HCT116 (cell line): ENCODE measurements at regions not wholly inside any gene's neighbourhood (a gene's known extent, or its start where the extent isn't known, plus 50 kb on each side); places are given as distances from the start of the nearest gene placed in this dataset.

Source experiments
- ATAC-seq: fragments of 200-7000 bp; cut with Tn5 transposase; 2 replicates; pipeline ENCODE4 v1.9.1; 2020; ENCODE audit warnings: mild to moderate bottlenecking, moderate library complexity
- BruUV-seq: library from RNA; stranded (reverse); fragments of 400-500 nt; replicated peaks from 2 replicates; lab custom pipeline; 2021; lab: Mats Ljungman, UMichigan
- CTCF ChIA-PET: fragments of 300-600 bp; sonication (Branson Sonifier 250); formaldehyde crosslinking; loops from one replicate; lab custom pipeline; 2021; ENCODE audit warnings: antibody characterized with exemption; lab: Charles Lee
- POLR2A ChIA-PET: fragments of 300-600, 350-600 bp; sonication (Branson Sonifier 250); formaldehyde crosslinking; loops from one replicate; lab custom pipeline; 2021; ENCODE audit warnings: antibody characterized with exemption; lab: Charles Lee
- RAD21 ChIA-PET, 2 experiments: fragments of 300-600 bp; sonication (Branson Sonifier 250); formaldehyde crosslinking; loops; one replicate each; lab custom pipeline; 2023; ENCODE audit warnings: low total read pairs in 2 of 2; ENCODE audit not compliant: uncharacterized antibody in 2 of 2, unreplicated experiment in 2 of 2, low non-redundant PET in 1 of 2; lab: Charles Lee
- DNase-seq: peaks from one replicate; pipeline ENCODE4 v3.0.0-alpha.2; 2010; ENCODE audit warnings: low read depth, low spot score
- H2AFZ ChIP-seq: fragments of 200-600 bp; shearing (Covaris generic), sonication (generic); 2 replicates; pipeline ENCODE4 v1.6.1; 2017; ENCODE audit warnings: low read depth, mixed run types, mixed read lengths, antibody characterized with exemption, low read length; ENCODE audit not compliant: poor library complexity, severe bottlenecking
- H3K27ac ChIP-seq: 2 replicates; pipeline ENCODE4 v1.5.1; 2012; ENCODE audit warnings: low read depth, low read length
- H3K27me3 ChIP-seq: fragments of 200-600 bp; sonication (generic); 2 replicates; pipeline ENCODE4 v1.6.1; 2016; ENCODE audit warnings: mixed run types, low read length, mixed read lengths; ENCODE audit not compliant: insufficient read depth
- H3K36me3 ChIP-seq, 2 experiments: fragments of 200-500 bp in 1 of 2; fragments of 200-600 bp in 1 of 2; sonication (Bioruptor generic) in 1 of 2; sonication (generic) in 1 of 2; 2 replicates each; pipeline versions ENCODE4 v1.5.1 to v1.6.1; 2014 to 2016; ENCODE audit warnings: low read length in 2 of 2, inconsistent platforms in 1 of 2, mixed read lengths in 1 of 2, mixed run types in 1 of 2; ENCODE audit not compliant: insufficient read depth in 2 of 2, control insufficient read depth in 1 of 2
- H3K4me1 ChIP-seq, 2 experiments: fragments of 200-600 bp in 1 of 2; sonication (generic) in 1 of 2; 2 replicates each; pipeline versions ENCODE4 v1.5.1 to v1.6.1; 2012 to 2017; ENCODE audit warnings: low read length in 2 of 2, inconsistent platforms in 1 of 2, mild to moderate bottlenecking in 1 of 2, mixed read lengths in 1 of 2, mixed run types in 1 of 2, moderate library complexity in 1 of 2; ENCODE audit not compliant: insufficient read depth in 2 of 2, control insufficient read depth in 1 of 2
- H3K4me2 ChIP-seq: fragments of 200-600 bp; sonication (generic); 2 replicates; pipeline ENCODE4 v1.6.1; 2017; ENCODE audit warnings: mixed run types, low read length, mixed read lengths
- H3K4me3 ChIP-seq, 2 experiments: fragments of 200-600 bp in 1 of 2; sonication (generic) in 1 of 2; replicated peaks in 1 of 2; 2 replicates each; pipeline ENCODE4 v1.5.1; 2011 to 2016; ENCODE audit warnings: low read length in 2 of 2, control low read depth in 1 of 2, low read depth in 1 of 2, mild to moderate bottlenecking in 1 of 2, mixed read lengths in 1 of 2, mixed run types in 1 of 2
- H3K79me2 ChIP-seq: fragments of 200-600 bp; sonication (generic); 2 replicates; pipeline ENCODE4 v1.6.1; 2017; ENCODE audit warnings: mild to moderate bottlenecking, mixed run types, low read length, moderate library complexity, mixed read lengths; ENCODE audit not compliant: insufficient read depth
- H3K9ac ChIP-seq: fragments of 200-600 bp; sonication (generic); 2 replicates; pipeline ENCODE4 v1.6.1; 2016; ENCODE audit warnings: low read length, mixed read lengths
- H3K9me2 ChIP-seq: fragments of 200-600 bp; sonication (generic), shearing (Covaris generic); 2 replicates; pipeline ENCODE4 v1.6.1; 2017; ENCODE audit warnings: mixed run types, mild to moderate bottlenecking, moderate library complexity; ENCODE audit not compliant: insufficient read depth
- H3K9me3 ChIP-seq, 2 experiments: fragments of 200-500 bp in 1 of 2; fragments of 200-600 bp in 1 of 2; sonication (Bioruptor generic) in 1 of 2; sonication (generic) in 1 of 2; 2 replicates each; pipeline ENCODE4 v1.6.1; 2014 to 2017; ENCODE audit warnings: low read length in 2 of 2, mixed read lengths in 2 of 2, inconsistent platforms in 1 of 2, low read depth in 1 of 2, mild to moderate bottlenecking in 1 of 2, mixed run types in 1 of 2, moderate library complexity in 1 of 2; ENCODE audit not compliant: control insufficient read depth in 1 of 2, insufficient read depth in 1 of 2
- H4K20me1 ChIP-seq: fragments of 200-600 bp; sonication (generic), shearing (Covaris generic); 2 replicates; pipeline ENCODE4 v1.6.1; 2017; ENCODE audit warnings: mixed run types, mild to moderate bottlenecking, moderate library complexity; ENCODE audit not compliant: insufficient read depth
- ATF3 ChIP-seq: IDR thresholded peaks from 2 replicates; pipeline ENCODE4 v1.6.1; 2012
- CTCF ChIP-seq, 3 experiments: fragments of 200-600 bp in 1 of 3; sonication (generic) in 1 of 3; IDR thresholded peaks in 2 of 3; conservative IDR thresholded peaks in 1 of 3; 2 replicates each; pipeline ENCODE4 v1.5.1; 2012 to 2017; ENCODE audit warnings: low read depth in 2 of 3, low read length in 2 of 3, antibody characterized with exemption in 1 of 3, borderline replicate concordance in 1 of 3, control low read depth in 1 of 3, mild to moderate bottlenecking in 1 of 3, mixed read lengths in 1 of 3, mixed run types in 1 of 3, moderate library complexity in 1 of 3; ENCODE audit not compliant: insufficient read depth in 1 of 3
- EGR1 ChIP-seq: IDR thresholded peaks from 2 replicates; pipeline ENCODE4 v1.6.1; 2012; ENCODE audit warnings: low read depth
- ELF1 ChIP-seq: IDR thresholded peaks from 2 replicates; pipeline ENCODE4 v1.6.1; 2012; ENCODE audit warnings: low read depth, borderline replicate concordance
- EZH2 ChIP-seq: fragments of 200-600 bp; sonication (generic); IDR thresholded peaks from 2 replicates; pipeline ENCODE4 v1.6.1; 2017; ENCODE audit warnings: antibody characterized with exemption, mixed run types
- EZH2phosphoT487 ChIP-seq: fragments of 200-600 bp; IDR thresholded peaks from 2 replicates; pipeline ENCODE4 v1.6.1; 2018; ENCODE audit warnings: antibody characterized with exemption, borderline replicate concordance
- JUND ChIP-seq: IDR thresholded peaks from 2 replicates; pipeline ENCODE4 v1.6.1; 2012
- MAX ChIP-seq: IDR thresholded peaks from 2 replicates; pipeline ENCODE4 v1.6.1; 2012
- POLR2AphosphoS5 ChIP-seq: IDR thresholded peaks from 2 replicates; pipeline ENCODE4 v1.6.1; 2011; ENCODE audit warnings: mild to moderate bottlenecking, low read depth, low read length, moderate library complexity
- RAD21 ChIP-seq: IDR thresholded peaks from 2 replicates; pipeline ENCODE4 v1.6.1; 2012; ENCODE audit warnings: low read depth, mild to moderate bottlenecking
- REST ChIP-seq: IDR thresholded peaks from 2 replicates; pipeline ENCODE4 v1.6.1; 2012; ENCODE audit warnings: low read depth
- SIN3A ChIP-seq: IDR thresholded peaks from 2 replicates; pipeline ENCODE4 v1.6.1; 2012; ENCODE audit warnings: low read depth
- SP1 ChIP-seq: IDR thresholded peaks from 2 replicates; pipeline ENCODE4 v1.6.1; 2012; ENCODE audit warnings: low read depth
- SRF ChIP-seq: IDR thresholded peaks from 2 replicates; pipeline ENCODE4 v1.6.1; 2012; ENCODE audit warnings: low read depth
- TCF7L2 ChIP-seq: IDR thresholded peaks from 2 replicates; pipeline ENCODE4 v1.7.0; 2011; ENCODE audit warnings: borderline replicate concordance, inconsistent platforms; ENCODE audit not compliant: insufficient read depth, insufficient read length; ENCODE audit errors: extremely low read depth
- ZBTB33 ChIP-seq: IDR thresholded peaks from 2 replicates; pipeline ENCODE4 v1.6.1; 2011; ENCODE audit warnings: mild to moderate bottlenecking, low read length, moderate library complexity; ENCODE audit not compliant: insufficient replicate concordance; ENCODE audit errors: extremely low read depth
- ZFX ChIP-seq: fragments of 450-650 bp; IDR thresholded peaks from 2 replicates; pipeline ENCODE4 v1.6.1; 2017
- ZNF274 ChIP-seq: fragments of 200-500 bp; sonication (Bioruptor generic); IDR thresholded peaks from 2 replicates; pipeline ENCODE4 v1.6.1; 2014; ENCODE audit warnings: mild to moderate bottlenecking, low read depth, low read length, inconsistent platforms
- intact Hi-C: fragments of 100-400 bp; cut with micrococcal nuclease; formaldehyde crosslinking; loops from 2 replicates; pipeline ENCODE4 v1.10.0; 2022

GRCh38 chr9:124174433-124174832 lies 83.3 kb upstream of the NEK6 start:
- H3K27me3 ChIP-seq = no peaks in the 10 kb centered on the region
- ChIA-PET CTCF (no interaction called here), POLR2A (no interaction called here), RAD21 (no interaction called here)
- intact Hi-C loops = no loop called here
- no peaks in the 10 kb centered on the region for H3K36me3 ChIP-seq
- H3K9me2 ChIP-seq = no peaks in the 10 kb centered on the region
- DNase-seq (no peak), ATAC-seq (no peak)
- H3K4me1 ChIP-seq = no peaks in the 10 kb centered on the region
- no peak overlapping the region for H3K27ac ChIP-seq
- H2AFZ ChIP-seq = no peak overlapping the region
- BruUV-seq = no TSS peak
- no peaks in the 10 kb centered on the region for H3K79me2 ChIP-seq
- H3K4me2 ChIP-seq = no peak overlapping the region
- TF ChIP-seq ATF3 = no peak
- no peak for TF ChIP-seq ZBTB33
- no peak for TF ChIP-seq ELF1
- TF ChIP-seq CTCF (IDR thresholded peaks at IDR 0.05 in 2 of 3, conservative IDR thresholded peaks at IDR 0.05 in 1 of 3; ENCODE audit: borderline replicate concordance in 1 of 3, insufficient read depth in 1 of 3, low read depth in 2 of 3, low read length in 2 of 3) = no peak
- no peak for TF ChIP-seq SRF
- TF ChIP-seq ZFX = no peak
- TF ChIP-seq EGR1 = no peak
- TF ChIP-seq EZH2phosphoT487 = no peak
- TF ChIP-seq JUND = no peak
- no peak for TF ChIP-seq SIN3A
- TF ChIP-seq ZNF274 = no peak
- TF ChIP-seq SP1 = no peak
- no peak for TF ChIP-seq TCF7L2
- TF ChIP-seq RAD21 = no peak
- TF ChIP-seq POLR2AphosphoS5 = no peak
- no peak for TF ChIP-seq MAX
- no peak for TF ChIP-seq EZH2
- TF ChIP-seq REST = no peak
- H3K9me3 ChIP-seq = no peaks in the 10 kb centered on the region
- H3K9ac ChIP-seq = no peak overlapping the region
- H4K20me1 ChIP-seq = no peaks in the 10 kb centered on the region
- H3K4me3 ChIP-seq = no peak overlapping the region
